ENCODE measurements at regions not wholly inside any gene's neighbourhood (a gene's known extent, or its start where the extent isn't known, plus 50 kb on each side); places are given as distances from the start of the nearest gene placed in this dataset.
"Not testable (repeated sequence)": the region's sequence is repeated elsewhere in the genome, so short reads cannot be mapped to it uniquely, and the experiment has no call there.

GRCh38 chr17:30686538-30687479 is 137.7 kb downstream of the CRLF3 start:
- H3K4me3 ChIP-seq, result peak overlapping the region; percentile 47
- DNase-seq (ENCODE audit: low spot score); H3K27ac ChIP-seq: not testable (repeated sequence)

- H3K4me3 ChIP-seq; DNase-seq (ENCODE audit: low spot score); H3K27ac ChIP-seq: not testable (repeated sequence)
Measured at GRCh38 chr17:30682280-30682679, 142.2 kb downstream of the CRLF3 start.

- not testable (repeated sequence) for DNase-seq (ENCODE audit: low spot score); H3K27ac ChIP-seq; H3K4me3 ChIP-seq
Measured at GRCh38 chr17:30680681-30681080, 143.8 kb downstream of the CRLF3 start.

- DNase-seq (ENCODE audit: low spot score), result no peak
- no peak for TF ChIP-seq CTCF (IDR thresholded peaks at IDR 0.05)
- no peak overlapping the region for H3K27ac ChIP-seq
- no peak overlapping the region for H3K4me3 ChIP-seq
Measured at GRCh38 chr17:30677550-30678249, 146.8 kb downstream of the CRLF3 start.

GRCh38 chr17:30675777-30676492 is 148.6 kb downstream of the CRLF3 start:
- H3K4me3 ChIP-seq; DNase-seq (ENCODE audit: low spot score); H3K27ac ChIP-seq: not testable (repeated sequence)

- not testable (repeated sequence) for DNase-seq (ENCODE audit: low spot score); H3K27ac ChIP-seq; H3K4me3 ChIP-seq
Measured at GRCh38 chr17:30669217-30669649, 155.3 kb downstream of the CRLF3 start.

GRCh38 chr17:30668360-30669181 is 155.9 kb downstream of the CRLF3 start:
- H3K27ac ChIP-seq; DNase-seq (ENCODE audit: low spot score): not testable (repeated sequence)
- peak overlapping the region; percentile 74 for H3K4me3 ChIP-seq

GRCh38 chr17:30667657-30668359 is 156.7 kb downstream of the CRLF3 start:
- H3K4me3 ChIP-seq, result peak overlapping the region; percentile 74
- DNase-seq (ENCODE audit: low spot score), result peak; percentile 73
- not testable (repeated sequence) for H3K27ac ChIP-seq

GRCh38 chr17:30666838-30667656 is 157.4 kb downstream of the CRLF3 start:
- DNase-seq (ENCODE audit: low spot score); H3K27ac ChIP-seq: not testable (repeated sequence)
- peak overlapping the region; percentile 74 for H3K4me3 ChIP-seq

GRCh38 chr17:30663727-30664455 is 160.6 kb downstream of the CRLF3 start:
- not testable (repeated sequence) for DNase-seq (ENCODE audit: low spot score); H3K27ac ChIP-seq; H3K4me3 ChIP-seq

- DNase-seq (ENCODE audit: low spot score); H3K4me3 ChIP-seq; H3K27ac ChIP-seq: not testable (repeated sequence)
Measured at GRCh38 chr17:30657148-30657547, 167.3 kb downstream of the CRLF3 start.

- not testable (repeated sequence) for H3K27ac ChIP-seq; H3K4me3 ChIP-seq; DNase-seq (ENCODE audit: low spot score)
Measured at GRCh38 chr17:30653038-30653437, 171.5 kb downstream of the CRLF3 start.

- H3K27ac ChIP-seq, result not testable (repeated sequence)
Measured at GRCh38 chr17:30650149-30650548, 172.9 kb downstream of the GOSR1 start.

GRCh38 chr17:30648015-30648620 is 170.9 kb downstream of the GOSR1 start:
- H3K27ac ChIP-seq; H3K4me3 ChIP-seq; DNase-seq (ENCODE audit: low spot score): not testable (repeated sequence)

More at GRCh38 chr17:30650149-30650548, 172.9 kb downstream of the GOSR1 start:
- H3K4me3 ChIP-seq; DNase-seq (ENCODE audit: low spot score): not testable (repeated sequence)
